Stimulated activated CD4-positive, alpha-beta T cell treated with anti-CD3 and anti-CD28 coated beads, Interleukin-15, amount 100 ng/mL, for 48 hours (primary cell): ENCODE measurements at regions not wholly inside any gene's neighbourhood (a gene's known extent, or its start where the extent isn't known, plus 50 kb on each side); places are given as distances from the start of the nearest gene placed in this dataset.

ENCODE experiments used
- DNase-seq, 2 donors: peaks; one replicate each; pipeline ENCODE4 v3.0.0-alpha.2; 2020; ENCODE audit warnings: low read depth in 2 of 2

- DNase-seq, result no peak
These were observed 118.8 kb downstream of the GYPC start for GRCh38 chr2:126774761-126775160.

DNA sequence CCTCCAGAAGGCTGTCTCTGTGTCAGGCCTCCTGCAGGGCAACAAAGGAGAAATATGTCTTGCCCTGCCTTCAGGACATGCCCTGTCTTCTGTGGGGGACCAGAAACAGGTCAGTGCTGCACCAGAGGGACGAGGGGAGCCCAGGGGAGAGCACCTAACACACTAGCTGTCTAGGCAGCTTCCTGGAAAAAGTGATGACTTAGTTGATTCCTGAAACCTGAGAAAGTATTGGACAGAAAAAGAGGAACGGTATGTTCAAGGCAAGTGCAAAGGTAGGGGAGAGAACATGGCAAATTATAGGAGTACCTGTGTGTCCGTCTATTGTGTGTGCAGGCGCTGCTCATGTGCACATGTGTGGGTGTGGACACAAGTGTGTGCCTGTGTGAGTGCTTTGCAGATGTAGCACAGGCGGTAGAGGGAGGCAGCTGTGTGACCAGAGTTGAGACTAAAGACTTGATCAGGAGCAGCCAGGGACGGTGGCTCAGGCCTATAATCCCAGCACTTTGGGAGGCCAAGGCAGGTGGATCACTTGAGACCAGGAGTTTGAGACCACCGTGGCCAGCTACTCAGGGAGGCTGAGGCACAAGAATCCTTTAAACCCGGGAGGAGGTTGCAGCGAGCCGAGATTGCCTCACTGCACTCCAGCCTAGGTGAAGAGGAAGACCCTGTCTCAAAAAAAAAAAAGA is 119.5 kb downstream of the GYPC start:
- DNase-seq, result no peak

DNA sequence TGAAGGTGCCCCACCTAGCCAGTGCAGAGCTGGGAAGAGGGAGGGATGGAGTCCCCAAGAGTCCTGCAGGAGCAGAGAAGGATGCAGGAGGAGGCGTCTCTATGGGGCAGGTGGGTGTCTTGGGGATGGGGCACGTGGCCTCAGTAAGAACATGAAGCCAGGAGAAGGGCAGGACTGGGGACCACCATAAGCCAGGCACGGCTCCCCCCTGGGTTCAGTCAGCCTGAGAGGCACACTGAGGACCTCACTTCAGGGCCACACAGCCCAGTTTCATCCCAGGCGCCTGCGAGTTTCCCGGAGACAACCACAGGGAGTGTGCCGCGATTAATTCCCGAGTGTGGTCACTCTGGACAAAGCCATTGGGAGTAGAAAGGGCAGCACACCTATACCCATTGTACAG is 120.3 kb downstream of the GYPC start:
- no peak for DNase-seq

DNA sequence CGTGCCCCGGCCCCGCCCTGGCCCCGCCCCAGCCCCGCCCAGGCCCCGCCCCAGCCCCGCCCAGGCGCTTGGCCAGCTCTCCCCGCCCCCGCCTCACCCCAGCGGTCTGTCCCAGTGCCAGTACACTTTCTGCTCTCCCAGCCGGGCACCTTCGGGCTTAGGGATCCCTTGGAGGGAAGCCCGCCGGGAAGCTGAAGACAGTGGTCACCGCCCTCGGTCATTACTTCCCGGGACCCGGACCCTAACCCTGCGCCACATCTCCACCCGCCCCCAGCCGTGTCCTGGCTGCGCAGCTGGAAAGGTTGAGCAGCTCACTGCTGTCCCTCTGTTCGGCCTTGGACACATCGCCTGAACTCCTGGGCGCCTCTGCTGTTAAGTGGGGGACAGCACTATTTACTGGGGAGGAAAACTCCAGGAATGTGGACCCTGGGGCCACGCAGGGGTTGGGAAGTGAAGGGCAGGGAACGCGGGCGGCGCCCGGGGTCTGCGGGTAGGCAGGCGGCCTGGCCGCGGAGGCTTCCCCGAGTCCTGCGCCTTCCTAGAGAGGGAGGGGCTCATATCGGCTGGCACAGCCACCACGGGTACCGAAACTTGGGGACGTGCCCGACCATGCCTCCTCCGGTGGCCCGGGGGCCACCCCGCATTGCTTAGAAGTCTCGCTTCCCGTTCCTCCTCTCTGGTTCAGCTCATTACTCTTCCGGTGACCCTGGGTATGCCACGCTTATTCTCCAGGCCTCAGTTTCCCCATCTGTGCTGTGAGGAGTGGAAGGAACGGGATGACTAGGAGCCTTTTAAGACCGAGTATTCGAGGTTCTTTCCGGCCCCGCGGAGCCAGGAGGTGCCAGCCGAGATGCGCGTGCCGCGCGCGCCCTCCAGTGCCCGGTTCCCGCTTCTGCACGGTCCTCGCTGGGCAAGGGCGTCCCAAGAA is 121.0 kb downstream of the GYPC start:
- DNase-seq, result peak; percentile 66 to 73

- no peak for DNase-seq
These were observed 121.1 kb upstream of the TEX51 start for GRCh38 chr2:126777620-126777978.

DNA sequence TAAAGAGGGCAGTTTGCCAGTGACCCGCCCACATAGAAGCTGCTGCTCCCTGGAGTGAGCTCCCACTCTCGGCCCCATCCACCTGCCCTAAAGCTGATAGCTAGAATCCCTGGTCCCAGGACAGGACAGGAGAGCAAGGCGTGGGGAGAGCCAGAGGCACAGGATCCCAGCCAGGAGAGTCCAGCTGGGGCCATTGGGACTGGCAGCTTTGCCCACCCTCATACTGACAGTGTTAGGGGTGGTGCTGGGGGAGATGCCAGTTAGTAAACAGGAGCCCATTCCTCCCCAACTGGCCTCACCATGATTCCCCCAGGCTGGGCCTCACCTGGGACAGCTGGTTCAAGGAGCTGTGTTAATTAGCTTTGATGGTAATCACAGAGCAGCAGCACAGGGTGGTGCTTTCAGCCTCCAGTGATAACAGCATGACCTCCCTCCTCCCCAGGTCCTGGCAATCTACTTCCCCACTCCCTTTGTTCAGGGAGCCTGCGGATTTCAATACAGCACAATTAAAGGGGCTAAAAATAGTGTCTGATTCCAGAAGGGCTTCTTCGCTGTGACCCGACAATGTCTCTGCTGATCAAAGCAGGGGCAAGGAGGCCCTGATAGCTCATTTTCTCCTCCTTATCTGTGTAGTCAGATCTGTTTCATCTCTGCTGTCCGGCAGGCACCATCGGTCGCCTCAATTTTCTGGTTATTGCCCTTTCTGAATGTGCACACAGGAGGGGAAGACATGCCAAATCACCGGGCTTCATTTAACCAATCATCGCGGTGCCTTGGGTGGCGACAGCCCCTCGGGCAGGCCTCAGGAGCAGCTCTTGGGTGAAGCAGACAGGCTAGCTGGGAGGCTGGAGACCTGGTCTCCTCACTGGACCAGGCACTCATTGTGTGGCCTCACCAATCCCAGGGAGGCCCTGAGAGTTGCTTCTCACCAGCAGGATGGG is 119.9 kb upstream of the TEX51 start:
- DNase-seq, result no peak

- DNase-seq, result no peak
These were observed 117.5 kb upstream of the TEX51 start for GRCh38 chr2:126781206-126781605.

- no peak for DNase-seq
These were observed 116.9 kb upstream of the TEX51 start for GRCh38 chr2:126781806-126782205.

- DNase-seq, result no peak
These were observed 116.0 kb upstream of the TEX51 start for GRCh38 chr2:126782648-126783047.

- DNase-seq, result no peak
These were observed 115.3 kb upstream of the TEX51 start for GRCh38 chr2:126783341-126783740.

- no peak for DNase-seq
These were observed 114.6 kb upstream of the TEX51 start for GRCh38 chr2:126784045-126784444.

DNA sequence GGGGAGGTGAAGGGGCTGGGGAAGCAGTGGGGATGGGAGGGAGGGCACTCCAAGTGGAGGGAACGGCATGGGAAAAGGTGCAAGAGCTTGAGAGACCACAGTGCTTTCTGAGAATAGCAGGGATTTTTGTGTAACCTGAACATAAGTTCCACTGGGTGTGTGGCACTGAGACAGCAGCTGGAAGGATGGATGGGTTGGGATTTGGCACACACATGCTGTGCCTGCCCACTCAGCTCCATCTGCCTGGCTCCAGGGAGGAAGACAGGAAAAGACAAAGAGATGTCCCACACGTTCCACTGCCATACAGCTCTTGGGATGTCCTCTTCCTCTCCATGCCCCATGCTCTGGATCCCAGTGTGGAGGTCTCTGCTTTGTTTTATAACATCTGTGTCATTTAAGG is 114.1 kb upstream of the TEX51 start:
- DNase-seq, result no peak

- no peak for DNase-seq
These were observed 113.5 kb upstream of the TEX51 start for GRCh38 chr2:126785236-126785635.

DNA sequence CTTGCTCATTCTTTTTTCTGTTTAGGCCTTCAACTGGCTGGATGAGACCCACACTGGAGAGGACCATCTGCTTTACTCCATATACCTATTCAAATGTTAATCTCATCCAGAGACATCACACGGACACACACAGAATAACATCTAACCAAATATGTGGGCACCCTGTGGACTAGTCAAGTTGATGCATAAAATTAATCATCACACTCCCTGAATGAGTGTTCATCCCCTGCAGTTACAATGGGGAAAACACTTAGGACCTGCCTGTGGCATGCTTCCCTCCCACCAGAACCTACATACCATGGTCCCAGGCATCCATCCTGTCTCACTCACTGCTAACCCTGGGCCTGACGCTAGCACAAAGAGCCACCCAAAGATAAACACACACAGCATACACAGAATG is 112.8 kb upstream of the TEX51 start:
- no peak for DNase-seq

DNA sequence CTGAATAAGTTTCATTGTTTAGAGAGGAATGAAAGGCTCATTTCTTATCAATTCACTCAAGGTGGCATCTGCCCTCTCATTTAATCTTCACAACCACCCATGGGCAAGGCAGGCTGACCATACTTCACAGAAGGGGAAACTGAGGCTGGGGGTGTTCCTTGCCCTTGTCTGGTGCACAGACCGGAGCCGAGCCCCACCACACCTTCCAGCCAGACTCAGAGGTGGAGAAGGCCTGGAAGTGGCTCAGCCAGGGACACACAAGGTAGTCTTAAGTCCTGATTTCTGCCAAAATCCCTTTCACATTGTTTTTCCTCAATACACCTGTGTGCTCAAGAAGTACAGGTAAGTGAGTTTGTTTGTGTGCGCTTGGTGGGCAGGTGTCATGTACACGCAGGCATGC is 111.9 kb upstream of the TEX51 start:
- no peak for DNase-seq

DNA sequence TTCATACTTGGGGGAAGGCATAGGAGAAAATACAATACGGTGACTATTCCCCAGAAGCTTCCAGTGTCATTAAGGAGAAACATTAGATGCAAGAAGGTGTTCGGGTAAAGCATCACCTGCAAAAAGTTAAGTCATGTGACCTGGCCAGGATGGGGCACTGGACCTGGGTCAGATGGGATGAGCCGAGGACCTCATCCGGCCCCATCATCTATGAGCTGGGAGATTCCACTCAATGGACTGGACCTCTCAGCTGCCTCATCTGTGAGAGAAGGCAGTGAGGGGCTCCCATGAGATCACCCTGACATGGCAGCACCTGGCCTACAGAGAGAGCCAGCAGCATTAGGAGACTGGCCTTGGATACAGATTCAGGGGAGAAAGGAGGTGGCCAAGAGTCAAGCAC is 111.4 kb upstream of the TEX51 start:
- no peak for DNase-seq

DNA sequence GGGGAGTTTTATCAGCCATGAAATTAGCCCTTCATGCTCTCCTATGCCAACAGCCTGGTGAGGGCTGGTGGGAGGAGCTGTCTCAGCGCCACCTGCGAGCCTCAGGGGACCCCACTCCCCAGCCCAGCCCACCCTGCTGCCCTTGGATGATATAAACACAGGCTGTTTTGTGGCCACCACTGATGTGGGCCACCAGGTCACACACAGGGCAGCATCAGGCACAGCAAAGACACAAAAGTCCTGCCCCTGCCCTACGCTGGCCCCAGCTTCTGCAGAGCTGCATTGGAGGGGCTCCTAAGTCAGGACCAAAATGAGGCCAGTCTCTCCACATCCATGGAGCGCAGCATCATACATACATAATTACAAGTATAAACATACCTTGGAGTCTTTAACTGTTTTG is 110.6 kb upstream of the TEX51 start:
- DNase-seq, result no peak

DNA sequence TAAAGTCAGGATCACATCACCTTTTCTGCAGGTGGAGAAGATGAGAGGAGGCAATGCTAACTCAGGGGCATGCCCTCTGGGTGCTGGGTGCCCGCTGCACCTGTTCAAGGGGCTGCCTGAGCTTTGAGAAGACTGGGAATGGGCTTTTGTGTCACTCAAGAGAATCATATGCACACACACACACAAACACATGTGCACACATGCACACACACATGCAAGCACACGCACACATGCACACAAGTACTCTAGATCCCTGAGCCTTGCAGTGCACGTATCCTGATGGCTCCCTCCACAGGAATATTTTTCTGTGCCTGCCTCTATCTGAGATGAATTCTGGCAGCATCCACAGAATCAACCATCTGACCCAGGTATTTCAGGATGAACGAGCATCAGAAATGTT is 110.0 kb upstream of the TEX51 start:
- DNase-seq, result no peak

DNA sequence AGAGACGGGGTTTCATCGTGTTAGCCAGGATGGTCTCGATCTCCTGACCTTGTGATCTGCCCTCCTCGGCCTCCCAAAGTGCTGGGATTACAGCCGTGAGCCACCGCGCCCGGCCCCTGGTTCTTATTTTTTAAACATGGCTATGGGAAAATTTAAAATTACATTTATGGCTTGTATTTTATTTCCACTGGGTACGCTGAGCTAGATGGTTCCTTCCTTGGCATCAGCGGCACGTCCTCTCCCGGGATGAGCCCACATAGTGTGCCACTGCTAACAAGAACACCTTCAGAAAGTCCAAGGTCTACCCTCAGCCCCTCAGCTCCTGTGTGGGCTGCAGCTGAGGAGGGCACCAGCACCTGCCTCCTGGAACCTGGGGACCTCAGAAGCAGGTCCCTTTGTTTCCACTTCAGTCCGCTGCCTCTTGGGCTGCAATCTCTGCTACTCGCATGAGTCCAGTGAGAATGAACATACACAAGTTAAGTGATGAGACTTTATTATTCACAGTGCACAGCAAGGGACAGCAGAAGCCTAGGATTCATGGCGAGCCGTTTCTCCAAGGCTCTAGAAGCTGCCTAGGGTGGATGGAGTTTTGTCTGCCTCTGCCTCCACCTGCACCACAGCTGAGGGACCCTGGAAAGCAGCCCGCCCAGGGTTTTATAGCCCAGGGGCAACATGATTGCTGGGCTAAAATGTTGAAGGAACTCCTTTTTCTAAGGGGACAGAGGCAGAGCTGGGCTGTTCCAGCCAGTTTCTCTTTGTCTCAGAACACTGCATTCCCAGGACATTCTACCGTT is 107.5 kb upstream of the TEX51 start:
- no peak for DNase-seq

DNA sequence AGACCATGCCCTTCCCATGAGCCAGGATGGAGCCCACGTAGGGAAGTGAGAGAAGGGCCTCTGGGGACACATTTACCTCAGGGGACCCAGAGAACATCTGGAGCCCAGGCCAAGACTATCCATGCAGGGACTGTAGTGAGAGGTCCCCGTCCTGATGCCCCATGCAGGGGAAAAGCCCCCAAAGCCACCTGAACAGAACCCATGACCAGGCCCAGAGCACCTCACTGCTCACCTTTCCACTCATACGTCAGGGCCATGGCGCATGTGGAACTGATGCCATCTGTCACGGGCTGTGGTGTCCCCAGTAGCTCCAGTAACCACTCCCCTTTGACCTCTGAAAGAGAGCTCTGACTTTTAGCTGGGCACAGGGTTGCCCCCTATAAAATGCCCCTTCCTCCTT is 106.5 kb upstream of the TEX51 start:
- DNase-seq, result no peak

GRCh38 chr2:126792993-126793392 is 105.7 kb upstream of the TEX51 start:
- DNase-seq, result no peak
